Tibial nerve (tissue), 4 donors: ENCODE measurements at regions not wholly inside any gene's neighbourhood (a gene's known extent, or its start where the extent isn't known, plus 50 kb on each side); places are given as distances from the start of the nearest gene placed in this dataset.
"Not testable (repeated sequence)": the region's sequence is repeated elsewhere in the genome, so short reads cannot be mapped to it uniquely, and the experiment has no call there.

ENCODE experiments used
- DNase-seq, 2 donors: peaks; one replicate each; pipeline ENCODE4 v3.0.0-alpha.2; 2019; ENCODE audit warnings: low spot score in 2 of 2
- H3K27ac ChIP-seq, 4 donors: fragments of 200-600 bp; sonication (generic) in 3 of 4; one replicate each; pipeline ENCODE4 v1.5.1; 2017 to 2019; ENCODE audit warnings: mild to moderate bottlenecking in 1 of 4
- H3K27me3 ChIP-seq, 2 donors: fragments of 200-600 bp; sonication (generic) in 1 of 2; one replicate each; pipeline versions ENCODE4 v1.5.1 to v1.6.0; 2017 to 2019
- H3K36me3 ChIP-seq, 3 donors: fragments of 200-600 bp; sonication (generic); one replicate each; pipeline ENCODE4 v1.5.1; 2018 to 2019
- H3K4me1 ChIP-seq, 4 donors: fragments of 200-600 bp; sonication (generic) in 3 of 4; one replicate each; pipeline ENCODE4 v1.5.1; 2017 to 2019
- H3K4me3 ChIP-seq, 4 donors: fragments of 200-600 bp; sonication (generic) in 3 of 4; one replicate each; pipeline ENCODE4 v1.5.1; 2017 to 2019; ENCODE audit warnings: mild to moderate bottlenecking in 1 of 4, moderate library complexity in 1 of 4
- H3K9me3 ChIP-seq, 4 donors: fragments of 200-600 bp; sonication (generic) in 3 of 4; one replicate each; pipeline ENCODE4 v1.5.1; 2017 to 2019
- EP300 ChIP-seq, 2 donors: sonication (generic); formaldehyde crosslinking; IDR thresholded peaks; one replicate each; pipeline ENCODE4 v1.6.1; 2017; ENCODE audit warnings: antibody characterized with exemption in 2 of 2, mild to moderate bottlenecking in 1 of 2
- POLR2A ChIP-seq, 2 donors: fragments of 450-650 bp; IDR thresholded peaks; one replicate each; pipeline ENCODE4 v1.6.1; 2017; ENCODE audit warnings: antibody characterized with exemption in 2 of 2, mild to moderate bottlenecking in 2 of 2, moderate library complexity in 2 of 2
- WGBS, 2 donors: methylation state at CpG; one replicate each; pipeline ENCODE4 v1.1.5; 2018; 5-methylcytosine and 5-hydroxymethylcytosine counted together
- TF ChIP-seq, protein P1 (sequence below), 5 experiments: fragments of 200-600 bp in 3 of 5; fragments of 450-650 bp in 2 of 5; sonication (generic) in 3 of 5; IDR thresholded peaks; one replicate each; pipeline ENCODE4 v1.5.1; 2016 to 2019; ENCODE audit warnings: antibody characterized with exemption in 5 of 5, mild to moderate bottlenecking in 3 of 5, moderate library complexity in 2 of 5

DNA sequence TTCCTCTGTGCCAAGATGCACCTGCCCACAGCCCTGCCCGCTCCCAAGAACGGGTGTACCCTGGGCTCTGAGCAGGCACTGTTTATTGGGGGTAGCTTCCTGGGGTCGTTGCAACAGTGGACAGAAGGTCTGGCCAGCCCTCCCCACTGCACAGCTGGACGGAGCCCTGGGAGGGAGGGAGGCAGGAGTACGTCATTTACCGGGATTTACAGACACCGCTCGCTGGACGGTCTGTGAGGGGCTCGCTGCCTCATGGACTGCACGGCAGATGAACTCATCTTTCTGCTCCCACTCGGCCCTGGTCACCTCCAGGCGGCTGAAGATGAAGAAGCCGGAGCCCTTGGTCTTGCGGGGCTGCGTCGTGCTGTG is 195.2 kb downstream of the TMEM121 start:
- H3K9me3 ChIP-seq, H3K4me1 ChIP-seq, H3K36me3 ChIP-seq, H3K27ac ChIP-seq, DNase-seq, H3K4me3 ChIP-seq, H3K27me3 ChIP-seq: not testable (repeated sequence)
- WGBS, 2 donors, result 86 to 94% methylated on average over 7 to 10 of the region's 17 CpGs

DNA sequence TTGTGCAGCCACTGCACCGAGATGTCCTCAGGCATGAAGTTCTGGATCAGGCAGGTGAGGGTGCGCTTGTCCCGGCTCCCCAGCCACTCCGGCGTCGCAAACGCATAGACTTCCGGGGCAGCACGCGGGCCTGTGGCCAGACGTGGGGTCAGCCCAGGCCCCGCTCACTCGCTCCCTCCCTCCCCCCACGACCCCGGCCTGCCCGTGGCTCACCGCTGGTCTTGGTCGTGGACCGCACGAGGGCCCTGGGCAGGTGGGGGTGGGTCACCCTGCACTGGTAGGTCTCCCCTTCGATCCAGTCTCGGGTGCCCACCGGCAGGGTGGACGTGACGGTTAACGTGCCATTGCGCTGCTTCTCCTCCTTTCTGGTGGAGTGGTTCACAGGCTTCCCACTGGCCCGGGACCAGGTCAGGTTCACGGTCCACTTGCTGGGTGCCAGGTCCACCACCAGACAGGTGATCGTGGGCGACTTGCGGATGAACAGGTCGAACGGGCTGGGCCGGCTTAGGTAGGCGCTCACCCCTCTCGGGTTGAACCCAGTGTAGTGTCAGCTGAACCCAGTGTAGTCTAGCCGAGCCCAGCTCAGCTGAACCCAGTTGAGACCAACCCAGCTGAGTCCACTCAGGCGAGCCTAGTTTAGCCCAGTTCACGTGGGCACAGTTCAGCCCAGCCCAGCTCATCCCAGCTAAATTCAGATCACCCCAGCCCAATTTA is 195.8 kb downstream of the TMEM121 start:
- 93 to 94% methylated on average over 25 to 40 of the region's 40 CpGs for WGBS, 2 donors
- not testable (repeated sequence) for DNase-seq, H3K36me3 ChIP-seq, H3K27me3 ChIP-seq, H3K9me3 ChIP-seq, H3K4me1 ChIP-seq, H3K4me3 ChIP-seq, H3K27ac ChIP-seq

DNA sequence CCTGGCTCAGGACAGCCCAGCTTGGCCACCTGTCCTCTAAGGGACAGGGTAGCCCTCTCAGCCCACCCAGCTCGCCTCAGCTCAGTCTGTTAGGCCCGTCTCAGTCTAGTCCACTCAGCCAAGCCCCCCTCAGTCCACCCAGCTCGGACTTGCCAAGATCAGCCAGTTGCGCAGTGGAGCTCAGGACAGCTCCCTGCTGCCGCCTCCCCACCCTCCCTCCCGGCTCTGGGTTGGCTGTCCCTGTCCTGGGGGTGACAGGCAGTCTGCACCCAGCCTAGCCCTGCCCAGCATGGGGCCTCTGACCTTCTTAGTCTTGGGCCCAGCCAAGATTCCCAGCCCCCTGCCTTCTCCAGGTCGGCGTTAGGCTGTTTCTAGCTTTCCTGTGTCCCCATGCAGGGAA is 196.9 kb downstream of the TMEM121 start:
- not testable (repeated sequence) for H3K36me3 ChIP-seq, DNase-seq, H3K4me1 ChIP-seq, H3K27ac ChIP-seq, H3K4me3 ChIP-seq, H3K27me3 ChIP-seq
- WGBS, 2 donors, result no CpG with 5 or more reads among the region's 8 CpGs
- peaks cover 0 to 15% (median 0%) of the 10 kb centered on the region in 4 donors for H3K9me3 ChIP-seq

DNA sequence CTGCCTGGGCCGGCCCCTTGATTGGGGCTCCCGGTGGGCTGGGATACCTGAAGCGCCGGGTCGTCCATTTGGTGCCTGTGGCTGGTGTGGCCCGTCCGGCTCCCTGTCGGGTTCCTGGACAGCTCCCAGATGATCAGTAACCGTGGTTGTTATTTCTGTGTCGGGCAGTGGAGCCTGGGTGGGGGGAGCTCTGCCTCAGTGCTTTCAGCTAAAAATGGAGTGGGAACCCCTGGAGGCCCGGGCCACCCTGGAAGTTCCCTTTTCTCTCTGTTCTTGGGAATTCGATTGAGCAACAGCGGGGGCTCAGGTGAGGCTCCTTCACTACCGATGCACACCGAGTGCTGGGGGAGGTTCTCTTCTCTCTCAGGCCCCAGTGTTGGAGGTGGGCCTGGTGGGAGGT is 197.4 kb downstream of the TMEM121 start:
- H3K4me1 ChIP-seq, H3K36me3 ChIP-seq, H3K27me3 ChIP-seq, H3K27ac ChIP-seq, DNase-seq, H3K4me3 ChIP-seq: not testable (repeated sequence)
- WGBS, 2 donors, result 86 to 89% methylated on average over 9 to 13 of the region's 15 CpGs
- H3K9me3 ChIP-seq, result peaks cover 0 to 20% (median 0%) of the 10 kb centered on the region in 4 donors

DNA sequence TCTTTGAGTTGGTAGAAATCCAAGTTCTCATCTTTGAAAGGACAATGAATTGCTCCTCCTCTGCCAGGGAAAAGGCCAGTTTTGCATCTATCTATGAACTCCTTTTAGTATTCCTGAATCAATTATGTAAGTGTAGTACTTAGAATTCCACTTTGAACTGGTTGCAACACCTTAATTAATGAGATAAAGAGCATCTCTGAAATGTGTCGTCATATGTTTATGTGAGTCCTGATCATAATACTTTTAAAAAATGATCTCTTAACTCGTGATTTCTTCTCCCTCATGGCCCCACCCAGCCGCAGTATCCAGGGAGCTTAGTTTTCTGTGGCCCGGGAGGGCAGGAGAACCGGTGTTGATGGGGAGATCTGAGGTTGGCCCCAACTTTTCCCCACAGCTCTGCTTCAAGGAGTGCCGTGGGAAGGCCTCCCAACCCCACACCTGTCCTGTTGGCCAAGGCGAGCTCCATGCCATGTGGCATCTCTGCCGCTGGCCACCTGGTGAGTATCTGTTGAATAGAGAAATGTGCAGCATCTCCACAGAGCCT is 203.5 kb downstream of the TMEM121 start:
- H3K4me1 ChIP-seq, H3K27me3 ChIP-seq, H3K27ac ChIP-seq, DNase-seq, H3K4me3 ChIP-seq, H3K36me3 ChIP-seq: not testable (repeated sequence)
- WGBS, 2 donors, result 72 to 75% methylated on average over 6 to 7 of the region's 8 CpGs
- H3K9me3 ChIP-seq, result peaks cover 0 to 12% (median 0%) of the 10 kb centered on the region in 4 donors

DNA sequence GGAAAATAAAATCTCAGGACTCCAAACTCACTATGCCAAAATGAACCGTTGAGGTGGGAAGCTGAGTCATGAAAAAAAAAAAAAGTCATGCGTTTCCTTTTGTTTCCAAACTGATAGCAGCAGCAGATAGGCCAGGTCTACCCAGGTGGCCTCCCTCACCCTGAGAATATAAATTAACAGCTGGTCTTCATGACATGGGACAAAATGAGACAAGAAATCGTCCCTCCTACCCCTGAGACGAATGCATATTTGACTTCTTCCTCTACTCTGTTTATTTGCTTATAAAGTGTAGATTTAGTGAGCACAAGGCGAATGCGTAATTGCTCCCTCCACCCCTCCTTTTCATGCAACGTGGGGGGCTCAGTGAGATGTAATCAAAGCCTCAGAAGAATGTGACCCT is 204.3 kb downstream of the TMEM121 start:
- H3K27ac ChIP-seq, H3K4me3 ChIP-seq, H3K27me3 ChIP-seq, H3K36me3 ChIP-seq, DNase-seq, H3K4me1 ChIP-seq: not testable (repeated sequence)
- H3K9me3 ChIP-seq, result peaks cover 0 to 12% (median 0%) of the 10 kb centered on the region in 4 donors
- whole genome bisulfite sequencing, 2 donors, result 62 to 63% methylated on average over 7 of the region's 7 CpGs

DNA sequence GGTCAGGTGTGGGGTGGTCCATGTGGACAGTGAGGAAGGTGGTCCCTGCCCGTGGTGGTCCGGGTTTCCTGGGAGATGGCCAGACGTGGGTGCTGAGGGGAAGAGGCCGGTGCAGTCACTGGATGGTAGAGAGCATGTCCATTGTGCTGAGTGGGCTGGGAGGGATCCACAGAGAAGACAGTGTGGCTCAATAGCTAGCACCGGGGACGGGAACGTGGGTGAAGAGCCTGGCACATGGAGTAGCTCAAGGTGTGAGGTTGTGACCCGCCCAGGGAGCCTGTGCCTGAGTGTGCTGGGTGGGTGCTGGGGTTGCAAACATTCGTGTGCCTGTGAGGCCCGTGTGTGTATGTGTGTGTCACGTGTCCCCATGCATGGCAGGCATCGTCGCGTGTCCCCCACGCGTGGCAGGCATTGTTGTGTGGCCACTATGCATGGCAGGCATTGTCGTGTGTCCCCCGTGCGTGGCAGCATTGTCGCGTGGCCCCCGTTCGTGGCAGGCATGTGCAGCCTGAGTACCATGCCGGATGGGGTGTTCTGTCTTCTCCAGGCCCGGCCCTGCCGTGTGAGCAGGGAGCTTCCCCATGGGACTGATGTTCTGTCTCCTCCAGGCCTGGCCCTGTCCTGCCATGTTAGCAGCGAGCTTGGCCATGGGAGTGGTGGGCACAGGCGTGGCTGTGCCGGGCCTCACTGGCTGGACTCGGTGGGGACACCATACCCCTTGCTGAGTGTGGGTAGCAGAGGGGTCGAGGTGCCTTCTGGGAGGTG is 205.0 kb downstream of the TMEM121 start:
- not testable (repeated sequence) for H3K4me1 ChIP-seq, H3K27me3 ChIP-seq, H3K27ac ChIP-seq, DNase-seq, H3K36me3 ChIP-seq, H3K4me3 ChIP-seq
- WGBS, 2 donors, result 80 to 81% methylated on average over 21 to 23 of the region's 31 CpGs
- H3K9me3 ChIP-seq, result peaks cover 0 to 12% (median 0%) of the 10 kb centered on the region in 4 donors

DNA sequence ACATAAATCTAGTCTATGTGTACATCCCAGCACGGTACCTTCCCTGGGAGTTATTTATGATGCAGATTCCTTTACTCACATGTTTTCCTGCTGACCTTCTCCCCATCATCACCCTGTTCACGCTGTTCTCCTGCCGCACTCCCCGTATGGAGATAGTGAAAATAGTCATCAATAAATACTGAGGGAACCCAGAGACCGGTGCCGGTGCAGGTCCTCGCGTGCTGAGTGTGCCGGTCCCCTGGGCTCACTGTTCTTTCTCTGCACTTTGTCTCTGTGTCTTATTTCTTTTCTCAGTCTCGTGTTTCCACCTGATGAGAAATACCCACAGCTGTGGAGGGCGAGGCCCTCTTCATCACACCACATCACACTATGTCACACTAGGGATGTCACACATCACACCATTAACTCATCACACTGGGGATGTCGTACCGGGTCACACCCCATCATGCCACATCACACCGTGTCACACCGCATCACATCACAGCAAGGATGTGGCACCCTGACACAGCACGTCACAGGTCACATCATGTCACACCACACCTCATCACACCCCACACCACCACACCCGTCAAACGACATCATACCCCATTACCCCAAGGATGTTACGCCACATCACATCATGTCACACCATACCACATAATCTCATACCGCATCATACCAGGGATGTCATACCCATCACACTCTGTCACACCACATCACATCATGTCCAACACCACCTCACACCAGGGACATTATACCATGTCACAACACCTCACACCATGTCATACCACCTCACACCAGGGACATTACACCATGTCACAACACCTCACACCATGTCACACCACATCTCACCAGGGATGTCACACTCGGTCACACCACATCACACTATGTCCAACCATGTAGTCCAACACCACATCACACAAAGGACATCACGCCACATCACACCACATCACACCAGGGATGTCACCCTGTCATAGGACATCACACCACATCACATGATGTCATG is 207.0 kb downstream of the TMEM121 start:
- Histone ChIP-seq H3K4me3 (no peak overlapping the region), H3K36me3 (no peaks in the 10 kb centered on the region), H3K4me1 (no peaks in the 10 kb centered on the region), H3K27ac (no peak overlapping the region), H3K27me3 (no peaks in the 10 kb centered on the region), H3K9me3 (peaks cover 0 to 6% (median 0%) of the 10 kb centered on the region in 4 donors)
- DNase-seq, result no peak
- WGBS, 2 donors, result 89 to 90% methylated on average over 22 of the region's 22 CpGs
- no peak for TF ChIP-seq EP300 (IDR thresholded peaks at IDR 0.05)
- no peak for TF ChIP-seq POLR2A (IDR thresholded peaks at IDR 0.05)
- TF ChIP-seq, protein P1, sequence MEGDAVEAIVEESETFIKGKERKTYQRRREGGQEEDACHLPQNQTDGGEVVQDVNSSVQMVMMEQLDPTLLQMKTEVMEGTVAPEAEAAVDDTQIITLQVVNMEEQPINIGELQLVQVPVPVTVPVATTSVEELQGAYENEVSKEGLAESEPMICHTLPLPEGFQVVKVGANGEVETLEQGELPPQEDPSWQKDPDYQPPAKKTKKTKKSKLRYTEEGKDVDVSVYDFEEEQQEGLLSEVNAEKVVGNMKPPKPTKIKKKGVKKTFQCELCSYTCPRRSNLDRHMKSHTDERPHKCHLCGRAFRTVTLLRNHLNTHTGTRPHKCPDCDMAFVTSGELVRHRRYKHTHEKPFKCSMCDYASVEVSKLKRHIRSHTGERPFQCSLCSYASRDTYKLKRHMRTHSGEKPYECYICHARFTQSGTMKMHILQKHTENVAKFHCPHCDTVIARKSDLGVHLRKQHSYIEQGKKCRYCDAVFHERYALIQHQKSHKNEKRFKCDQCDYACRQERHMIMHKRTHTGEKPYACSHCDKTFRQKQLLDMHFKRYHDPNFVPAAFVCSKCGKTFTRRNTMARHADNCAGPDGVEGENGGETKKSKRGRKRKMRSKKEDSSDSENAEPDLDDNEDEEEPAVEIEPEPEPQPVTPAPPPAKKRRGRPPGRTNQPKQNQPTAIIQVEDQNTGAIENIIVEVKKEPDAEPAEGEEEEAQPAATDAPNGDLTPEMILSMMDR (IDR thresholded peaks at IDR 0.05), result no peak

DNA sequence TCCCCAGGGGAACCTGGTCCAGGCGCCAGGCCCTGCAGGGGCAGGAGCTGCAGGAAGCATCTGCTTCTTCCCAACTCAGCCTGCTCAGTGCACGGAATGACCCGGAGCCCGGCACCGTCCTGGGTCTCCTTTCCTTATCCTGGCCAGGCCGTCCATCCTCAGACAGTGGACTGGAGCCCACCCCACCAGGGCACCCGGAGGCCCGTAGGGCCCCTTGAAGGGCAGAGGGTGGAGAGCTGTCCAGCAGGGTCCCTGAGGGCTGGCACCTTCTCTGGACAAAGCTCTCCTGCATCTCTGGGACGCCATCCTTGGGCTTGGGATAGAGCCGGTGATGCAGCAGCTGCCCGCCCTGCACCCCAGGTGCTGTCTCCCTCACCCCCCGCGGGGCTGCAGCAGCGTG is 207.9 kb downstream of the TMEM121 start:
- not testable (repeated sequence) for H3K27ac ChIP-seq, H3K9me3 ChIP-seq, DNase-seq, H3K27me3 ChIP-seq, H3K4me1 ChIP-seq, H3K4me3 ChIP-seq, H3K36me3 ChIP-seq
- WGBS, 2 donors, result 82 to 89% methylated on average over 5 of the region's 14 CpGs

DNA sequence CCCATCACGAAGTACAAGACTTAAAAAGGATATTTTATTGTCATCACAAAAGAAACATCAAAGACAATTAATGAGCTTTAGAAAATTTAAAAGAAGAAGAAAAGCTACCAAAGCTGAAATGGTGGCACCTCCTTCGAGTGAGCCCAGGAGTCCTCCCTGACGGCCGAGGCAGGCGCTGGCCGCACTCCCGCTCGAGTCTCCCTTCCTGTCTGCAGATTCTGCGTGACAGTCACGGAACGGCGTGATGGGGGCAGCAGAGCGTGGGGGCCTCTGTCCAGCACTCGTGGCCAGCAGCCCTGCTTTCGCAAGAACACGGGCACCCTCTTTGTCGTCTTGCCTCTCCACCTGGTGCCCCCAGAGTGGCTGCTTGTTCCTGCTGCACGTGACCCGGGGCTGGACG is 209.9 kb downstream of the TMEM121 start:
- H3K9me3 ChIP-seq, H3K27me3 ChIP-seq, DNase-seq, H3K27ac ChIP-seq, H3K4me3 ChIP-seq, H3K4me1 ChIP-seq, H3K36me3 ChIP-seq: not testable (repeated sequence)
- 87 to 94% methylated on average over 4 to 8 of the region's 20 CpGs for WGBS, 2 donors
